Panc1 (cell line): ENCODE measurements at regions not wholly inside any gene's neighbourhood (a gene's known extent, or its start where the extent isn't known, plus 50 kb on each side); places are given as distances from the start of the nearest gene placed in this dataset.

Source experiments
- ATAC-seq: fragments of 200-7000 bp; cut with Tn5 transposase; 2 replicates; pipeline ENCODE4 v1.9.1; 2020; ENCODE audit warnings: mild to moderate bottlenecking, moderate library complexity
- BruUV-seq: library from RNA; stranded (reverse); fragments of 400-500 nt; replicated peaks from 2 replicates; lab custom pipeline; 2021; lab: Mats Ljungman, UMichigan
- CTCF ChIA-PET: fragments of 300-600 bp; sonication (Branson Sonifier 250); formaldehyde crosslinking; loops from one replicate; lab custom pipeline; 2022; ENCODE audit warnings: antibody characterized with exemption; lab: Charles Lee
- POLR2A ChIA-PET: fragments of 300-600 bp; sonication (Branson Sonifier 250); formaldehyde crosslinking; loops from one replicate; lab custom pipeline; 2022; ENCODE audit warnings: antibody characterized with exemption; lab: Charles Lee
- DNase-seq: peaks from one replicate; pipeline ENCODE4 v3.0.0-alpha.2; 2010; ENCODE audit warnings: low read depth, low spot score
- H3K27ac ChIP-seq: 2 replicates; pipeline ENCODE4 v1.5.1; 2011; ENCODE audit warnings: mild to moderate bottlenecking, low read length, inconsistent platforms
- H3K27me3 ChIP-seq: fragments of 200-500 bp; sonication (Bioruptor generic); 2 replicates; pipeline ENCODE4 v1.6.0; 2014; ENCODE audit warnings: low read length, inconsistent platforms; ENCODE audit not compliant: control insufficient read depth, insufficient read depth
- H3K36me3 ChIP-seq: fragments of 200-500 bp; sonication (Bioruptor generic); 2 replicates; pipeline ENCODE4 v1.5.1; 2014; ENCODE audit warnings: inconsistent platforms, mild to moderate bottlenecking, low read length, moderate library complexity; ENCODE audit not compliant: control insufficient read depth, insufficient read depth
- H3K4me1 ChIP-seq: 2 replicates; pipeline ENCODE4 v1.5.1; 2011; ENCODE audit warnings: inconsistent platforms, mild to moderate bottlenecking, low read length, moderate library complexity; ENCODE audit not compliant: control insufficient read depth, insufficient read depth
- H3K4me3 ChIP-seq, 2 experiments: 2 replicates each; pipeline ENCODE4 v1.5.1; 2011 to 2012; ENCODE audit warnings: low read depth in 2 of 2, low read length in 2 of 2, mild to moderate bottlenecking in 2 of 2, inconsistent platforms in 1 of 2, moderate library complexity in 1 of 2
- H3K9me3 ChIP-seq: fragments of 200-500 bp; sonication (Bioruptor generic); 2 replicates; pipeline ENCODE4 v1.5.1; 2014; ENCODE audit warnings: low read depth, mild to moderate bottlenecking, inconsistent platforms, low read length, moderate library complexity; ENCODE audit not compliant: control insufficient read depth, insufficient read depth
- CTCF ChIP-seq: fragments of 450-650 bp; IDR thresholded peaks from 2 replicates; pipeline ENCODE4 v1.5.1; 2017; ENCODE audit warnings: mild to moderate bottlenecking
- POLR2AphosphoS5 ChIP-seq: IDR thresholded peaks from 2 replicates; pipeline ENCODE4 v1.6.1; 2012; ENCODE audit warnings: mild to moderate bottlenecking, low read depth, low read length, moderate library complexity
- REST ChIP-seq, 2 experiments: IDR thresholded peaks; 2 replicates each; pipeline ENCODE4 v1.6.1; 2011 to 2012; ENCODE audit warnings: low read depth in 2 of 2, control low read depth in 1 of 2, low read length in 1 of 2, mild to moderate bottlenecking in 1 of 2, moderate library complexity in 1 of 2; ENCODE audit not compliant: insufficient read depth in 1 of 2
- SIN3A ChIP-seq: IDR thresholded peaks from 2 replicates; pipeline ENCODE4 v1.6.1; 2012; ENCODE audit warnings: low read depth, mild to moderate bottlenecking, low read length, moderate library complexity, borderline replicate concordance; ENCODE audit not compliant: insufficient read depth
- TCF7L2 ChIP-seq: IDR thresholded peaks from 2 replicates; pipeline ENCODE4 v1.6.1; 2011; ENCODE audit warnings: mild to moderate bottlenecking, low read depth, low read length, inconsistent platforms
- in situ Hi-C: cut with HindIII; loops from 2 replicates; pipeline ENCODE4 v1.10.0; 2016; ENCODE audit warnings: low sequenced_read_pairs, low pct_unique_long_range_greater_than_20kb
- intact Hi-C: fragments of 100-400 bp; cut with micrococcal nuclease; formaldehyde crosslinking; loops from one replicate; pipeline ENCODE4 v1.10.0; 2022; ENCODE audit not compliant: unreplicated experiment

GRCh38 chr10:128398999-128399398, 272.8 kb upstream of the MKI67 start:
- ChIA-PET POLR2A (no interaction called here), CTCF (no interaction called here)
- TF ChIP-seq TCF7L2 (no peak), SIN3A (no peak), POLR2AphosphoS5 (no peak), REST (IDR thresholded peaks at IDR 0.05; ENCODE audit: insufficient read depth in 1 of 2, low read depth in 2 of 2, low read length in 1 of 2) (no peak), CTCF (no peak)
- in situ Hi-C loops = no loop called here
- H3K27me3 ChIP-seq = no peaks in the 10 kb centered on the region; the same call in 1 of the 2 replicates
- BruUV-seq = no TSS peak
- H3K4me3 ChIP-seq = no peak overlapping the region
- ATAC-seq = no peak
- H3K4me1 ChIP-seq = no peaks in the 10 kb centered on the region
- no peak for DNase-seq
- intact Hi-C loops = no loop called here
- H3K27ac ChIP-seq = no peak overlapping the region
- H3K36me3 ChIP-seq = no peaks in the 10 kb centered on the region
- H3K9me3 ChIP-seq = no peaks in the 10 kb centered on the region

GRCh38 chr10:128400564-128400963, 274.3 kb upstream of the MKI67 start:
- TF ChIP-seq REST (IDR thresholded peaks at IDR 0.05; ENCODE audit: insufficient read depth in 1 of 2, low read depth in 2 of 2, low read length in 1 of 2) (no peak), CTCF (no peak), TCF7L2 (no peak), SIN3A (no peak), POLR2AphosphoS5 (no peak)
- in situ Hi-C loops (no loop called here), intact Hi-C loops (no loop called here)
- H3K9me3 ChIP-seq = no peaks in the 10 kb centered on the region
- no peaks in the 10 kb centered on the region for H3K36me3 ChIP-seq
- DNase-seq = no peak
- H3K4me1 ChIP-seq = no peaks in the 10 kb centered on the region
- no peak overlapping the region for H3K4me3 ChIP-seq
- no TSS peak for BruUV-seq
- ChIA-PET CTCF (no interaction called here), POLR2A (no interaction called here)
- ATAC-seq = no peak
- no peak overlapping the region for H3K27ac ChIP-seq
- no peaks in the 10 kb centered on the region; the same call in 1 of the 2 replicates for H3K27me3 ChIP-seq
